Lung (tissue), 11 donors: ENCODE measurements at regions not wholly inside any gene's neighbourhood (a gene's known extent, or its start where the extent isn't known, plus 50 kb on each side); places are given as distances from the start of the nearest gene placed in this dataset.

ENCODE experiments used
- ATAC-seq: fragments of 200-7000 bp; cut with Tn5 transposase; one replicate; pipeline ENCODE4 v1.9.1; 2020; ENCODE audit warnings: moderate number of reproducible peaks; ENCODE audit not compliant: insufficient read depth, low FRiP score
- DNase-seq, 3 donors: peaks; one replicate each; pipeline ENCODE4 v3.0.0-alpha.2; 2013 to 2017
- H3K27ac ChIP-seq, 2 donors: one replicate each; pipeline ENCODE4 v1.5.1; 2013; ENCODE audit warnings: mild to moderate bottlenecking in 2 of 2, moderate library complexity in 2 of 2, control low read depth in 1 of 2, inconsistent platforms in 1 of 2, low read depth in 1 of 2, low read length in 1 of 2
- H3K27me3 ChIP-seq, 3 donors: one replicate each; pipeline ENCODE4 v1.5.1; 2013; ENCODE audit warnings: low read length in 2 of 3; ENCODE audit not compliant: control insufficient read depth in 3 of 3, insufficient read depth in 3 of 3
- H3K36me3 ChIP-seq, 4 donors: one replicate each; pipeline ENCODE4 v1.5.1; 2013; ENCODE audit warnings: low read length in 4 of 4, mild to moderate bottlenecking in 1 of 4, moderate library complexity in 1 of 4; ENCODE audit not compliant: control insufficient read depth in 4 of 4, insufficient read depth in 4 of 4
- H3K4me1 ChIP-seq, 5 donors: one replicate each; pipeline ENCODE4 v1.5.1; 2013; ENCODE audit warnings: low read length in 5 of 5, mild to moderate bottlenecking in 2 of 5, moderate library complexity in 1 of 5; ENCODE audit not compliant: control insufficient read depth in 5 of 5, insufficient read depth in 5 of 5
- H3K4me3 ChIP-seq: one replicate; pipeline ENCODE4 v1.5.1; 2013; ENCODE audit warnings: mild to moderate bottlenecking, control low read depth, moderate library complexity
- H3K9ac ChIP-seq, 2 donors: one replicate each; pipeline ENCODE4 v1.5.1; 2013; ENCODE audit warnings: low read length in 2 of 2, control low read depth in 1 of 2; ENCODE audit not compliant: insufficient read depth in 1 of 2
- H3K9me3 ChIP-seq, 4 donors: one replicate each; pipeline ENCODE4 v1.5.1; 2013; ENCODE audit warnings: low read length in 3 of 4, mild to moderate bottlenecking in 1 of 4, moderate library complexity in 1 of 4; ENCODE audit not compliant: control insufficient read depth in 4 of 4, insufficient read depth in 3 of 4
- CTCF ChIP-seq: IDR thresholded peaks from 2 replicates; pipeline ENCODE4 v1.5.1; 2012; ENCODE audit warnings: mild to moderate bottlenecking; ENCODE audit errors: control extremely low read depth, extremely low read depth
- WGBS, 2 donors: extraction: QIAGEN DNeasy Blood & Tissue Kit; methylation state at CpG; one replicate each; pipeline ENCODE4 v1.1.7; 2013; 5-methylcytosine and 5-hydroxymethylcytosine counted together
- donor health status: control.
- donor health status: control.
- donor health status: Bipolar disorder and iron deficiency.
- donor health status: healthy.
- donor health status: DM: yes; HTN: yes; CAD: no.

DNA sequence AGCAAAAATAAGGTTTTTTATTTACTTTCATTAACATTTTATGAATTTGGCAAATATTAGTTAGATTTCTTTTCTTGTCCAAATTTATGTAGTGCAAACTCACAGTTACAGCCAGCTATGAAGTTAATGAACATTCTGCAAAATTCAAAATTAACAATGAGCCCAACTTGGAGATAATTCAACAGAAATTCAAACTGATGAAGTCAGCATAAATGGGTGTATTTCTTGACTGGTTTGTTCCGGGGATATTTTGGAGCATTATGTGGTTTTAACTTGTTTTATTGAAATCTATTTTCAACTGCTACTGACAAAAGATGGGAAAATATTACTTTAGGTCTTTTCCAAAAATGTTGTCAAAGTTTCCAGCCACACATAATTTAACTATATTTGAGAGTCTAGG, 807.9 kb downstream of the CDH8 start:
- TF ChIP-seq CTCF, result no peak

DNA sequence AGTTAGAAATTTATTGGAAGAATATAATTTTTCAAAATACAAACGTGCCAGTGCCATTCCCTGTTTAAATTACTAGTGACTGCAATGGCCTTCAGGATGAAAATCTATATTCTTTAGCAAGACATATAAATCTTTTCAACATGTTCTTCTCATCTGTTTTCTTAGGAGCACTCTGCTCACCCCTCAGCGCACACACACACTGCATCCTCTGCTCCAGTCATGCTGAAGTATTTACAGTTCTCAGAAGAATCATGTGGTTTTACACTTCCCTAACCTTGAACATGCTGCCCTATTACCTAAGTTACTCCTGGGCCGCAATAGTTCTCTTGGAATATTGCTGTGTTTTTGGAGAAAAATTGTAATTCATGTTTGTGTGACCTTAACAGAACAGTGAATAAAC, 820.6 kb downstream of the CDH8 start:
- no peak for DNase-seq
- Histone ChIP-seq H3K27ac (no peak overlapping the region), H3K9me3 (no peaks in the 10 kb centered on the region), H3K4me3 (no peak overlapping the region), H3K36me3 (no peaks in the 10 kb centered on the region), H3K9ac (no peak overlapping the region), H3K27me3 (no peaks in the 10 kb centered on the region), H3K4me1 (no peaks in the 10 kb centered on the region)
- no peak for TF ChIP-seq CTCF
- 54 to 57% methylated on average over 3 of the region's 3 CpGs for WGBS, 2 donors
- ATAC-seq, result no peak

More for the DNA sequence above, 807.9 kb downstream of the CDH8 start:
- no peak overlapping the region for H3K9ac ChIP-seq
- no peaks in the 10 kb centered on the region for H3K36me3 ChIP-seq
- no peaks in the 10 kb centered on the region for H3K27me3 ChIP-seq
- H3K4me3 ChIP-seq, result no peak overlapping the region
- WGBS, 2 donors, result 84 to 90% methylated on average over 1 of the region's 1 CpG
- H3K9me3 ChIP-seq, result no peaks in the 10 kb centered on the region
- ATAC-seq, result no peak
- no peak overlapping the region for H3K27ac ChIP-seq
- DNase-seq, result no peak
- no peaks in the 10 kb centered on the region for H3K4me1 ChIP-seq

- Histone ChIP-seq H3K27ac (no peak overlapping the region), H3K9ac (no peak overlapping the region), H3K4me3 (no peak overlapping the region), H3K9me3 (no peaks in the 10 kb centered on the region), H3K4me1 (no peaks in the 10 kb centered on the region), H3K27me3 (no peaks in the 10 kb centered on the region), H3K36me3 (no peaks in the 10 kb centered on the region)
- no peak for ATAC-seq
- 92 to 93% methylated on average over 3 of the region's 3 CpGs for WGBS, 2 donors
- no peak for TF ChIP-seq CTCF
- DNase-seq, result no peak
Observed at GRCh38 chr16:61214780-61215179, 821.5 kb downstream of the CDH8 start.

DNA sequence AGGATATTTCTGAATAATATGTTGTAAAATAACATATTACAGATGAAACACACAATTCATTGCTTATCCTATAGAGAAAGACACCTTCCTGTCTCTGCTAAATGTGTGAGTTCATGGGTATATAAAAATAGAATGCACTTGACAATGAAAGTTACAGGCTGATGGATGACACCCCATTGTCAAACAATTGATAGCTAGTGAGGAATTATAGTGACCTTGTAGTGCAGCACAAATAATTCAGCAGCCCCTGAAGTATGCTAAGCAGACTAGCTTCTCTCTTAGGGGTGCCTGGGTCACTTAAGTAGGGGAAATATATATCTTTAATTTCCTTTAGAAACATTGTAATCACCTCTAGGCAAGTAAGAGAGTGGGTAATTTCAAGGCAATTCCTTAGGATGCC, 826.2 kb downstream of the CDH8 start:
- ATAC-seq (no peak), DNase-seq (no peak)
- Histone ChIP-seq H3K9me3 (peaks cover 0 to 1% (median 0%) of the 10 kb centered on the region in 4 donors), H3K36me3 (no peaks in the 10 kb centered on the region), H3K4me3 (no peak overlapping the region), H3K27me3 (no peaks in the 10 kb centered on the region), H3K4me1 (no peaks in the 10 kb centered on the region), H3K9ac (no peak overlapping the region), H3K27ac (no peak overlapping the region)
- no peak for TF ChIP-seq CTCF
